ENCODE measurements at regions not wholly inside any gene's neighbourhood (a gene's known extent, or its start where the extent isn't known, plus 50 kb on each side); places are given as distances from the start of the nearest gene placed in this dataset.

DNA sequence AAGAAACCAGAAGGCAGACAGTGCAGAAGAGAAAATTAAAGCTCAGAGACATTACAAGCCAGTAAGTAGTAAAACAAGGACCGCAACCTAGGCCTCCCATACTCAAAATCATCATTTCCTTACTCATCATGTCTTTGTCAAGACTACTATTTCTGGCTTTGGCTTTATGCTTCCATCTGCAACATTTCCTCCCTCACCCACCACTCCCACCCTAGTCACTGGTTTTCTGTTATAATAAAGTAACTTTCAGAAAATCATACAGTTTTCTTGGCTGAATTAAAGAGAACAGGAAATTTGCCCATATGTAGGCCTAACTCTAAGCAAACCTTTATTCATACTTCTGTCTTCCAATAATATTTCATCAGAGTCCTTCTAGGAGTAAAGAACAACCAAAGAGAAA, 247.6 kb upstream of the RORA start:
- H4K8ac ChIP-seq (replicated peaks; ENCODE audit: insufficient read length, low read depth, low read length): no peak overlapping the region
- H3K9ac ChIP-seq (ENCODE audit: extremely low read depth, insufficient read length, low read length): no peak overlapping the region
- H4K91ac ChIP-seq (ENCODE audit: insufficient read length, low read depth, low read length): no peak overlapping the region
- DNase-seq: no peak
- H3K4me1 ChIP-seq (ENCODE audit: insufficient read depth, low read length): no peaks in the 10 kb centered on the region
- H3K56ac ChIP-seq (ENCODE audit: insufficient read length, low read depth, low read length): no peak overlapping the region
- no peak overlapping the region for H2BK12ac ChIP-seq (ENCODE audit: insufficient read length, low read depth, low read length)
- no peak overlapping the region for H2AK5ac ChIP-seq (ENCODE audit: insufficient read length, low read length)
- no peak overlapping the region for H3T11ph ChIP-seq (ENCODE audit: low read length)
- H3K79me2 ChIP-seq (ENCODE audit: insufficient read depth, low read length): no peaks in the 10 kb centered on the region
- H2BK15ac ChIP-seq (ENCODE audit: low read depth, low read length): no peak overlapping the region
- H3K23me2 ChIP-seq (ENCODE audit: insufficient read length, low read depth, low read length, poor library complexity, severe bottlenecking): no peaks in the 10 kb centered on the region
- H3K27me3 Mint-ChIP-seq (ENCODE audit: low read depth): peaks cover under 1% of the 10 kb centered on the region; the same call in 1 of the 2 replicates
- H3K27me3 ChIP-seq (ENCODE audit: insufficient read depth, low read length): no peaks in the 10 kb centered on the region
- no peak overlapping the region for H2BK120ac ChIP-seq (ENCODE audit: low read depth, low read length, poor library complexity, severe bottlenecking)
- no peaks in the 10 kb centered on the region for H3K9me3 ChIP-seq (ENCODE audit: control insufficient read depth, low read depth, low read length)
- no peak overlapping the region for H2BK20ac ChIP-seq (ENCODE audit: low read depth, low read length, poor library complexity, severe bottlenecking)
- peaks cover 0 to 6% of the 10 kb centered on the region in 2 experiments; a peak in 1 of 4 replicates for H3K4me1 Mint-ChIP-seq
- no peaks in the 10 kb centered on the region for H3K79me1 ChIP-seq (ENCODE audit: insufficient read depth, low read depth, low read length, poor library complexity, severe bottlenecking)
- no peak overlapping the region for H4K5ac ChIP-seq (ENCODE audit: insufficient read length, low read depth, low read length)
- no peak overlapping the region for H2BK5ac ChIP-seq (ENCODE audit: insufficient read length, low read length)
- no peak overlapping the region for H2AFZ ChIP-seq (ENCODE audit: low read length)
- WGBS (ENCODE audit: extremely low coverage, insufficient read length, low lambda C conversion rate): no CpG with 5 or more reads among the region's 1 CpG
- TF ChIP-seq, protein P1, sequence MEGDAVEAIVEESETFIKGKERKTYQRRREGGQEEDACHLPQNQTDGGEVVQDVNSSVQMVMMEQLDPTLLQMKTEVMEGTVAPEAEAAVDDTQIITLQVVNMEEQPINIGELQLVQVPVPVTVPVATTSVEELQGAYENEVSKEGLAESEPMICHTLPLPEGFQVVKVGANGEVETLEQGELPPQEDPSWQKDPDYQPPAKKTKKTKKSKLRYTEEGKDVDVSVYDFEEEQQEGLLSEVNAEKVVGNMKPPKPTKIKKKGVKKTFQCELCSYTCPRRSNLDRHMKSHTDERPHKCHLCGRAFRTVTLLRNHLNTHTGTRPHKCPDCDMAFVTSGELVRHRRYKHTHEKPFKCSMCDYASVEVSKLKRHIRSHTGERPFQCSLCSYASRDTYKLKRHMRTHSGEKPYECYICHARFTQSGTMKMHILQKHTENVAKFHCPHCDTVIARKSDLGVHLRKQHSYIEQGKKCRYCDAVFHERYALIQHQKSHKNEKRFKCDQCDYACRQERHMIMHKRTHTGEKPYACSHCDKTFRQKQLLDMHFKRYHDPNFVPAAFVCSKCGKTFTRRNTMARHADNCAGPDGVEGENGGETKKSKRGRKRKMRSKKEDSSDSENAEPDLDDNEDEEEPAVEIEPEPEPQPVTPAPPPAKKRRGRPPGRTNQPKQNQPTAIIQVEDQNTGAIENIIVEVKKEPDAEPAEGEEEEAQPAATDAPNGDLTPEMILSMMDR (conservative IDR thresholded peaks at IDR 0.05): no peak
- H3K36me3 Mint-ChIP-seq (ENCODE audit: insufficient read depth in 1 of 3, low read depth in 3 of 3): no peaks in the 10 kb centered on the region; a peak in 1 of 7 replicates
- no peak overlapping the region for H3K27ac Mint-ChIP-seq
- H3K18ac ChIP-seq (ENCODE audit: insufficient read length, low read depth, low read length): no peak overlapping the region
- no peak overlapping the region for H3K14ac ChIP-seq (ENCODE audit: insufficient read depth, low read length)
- H3K4me3 Mint-ChIP-seq: no peak overlapping the region
- no peak overlapping the region for H3K4me2 ChIP-seq (ENCODE audit: insufficient read depth, insufficient read length, low read length)
- H4K20me1 ChIP-seq (ENCODE audit: control insufficient read depth, insufficient read depth, insufficient read length): no peaks in the 10 kb centered on the region
- no peak overlapping the region for H3K23ac ChIP-seq (ENCODE audit: insufficient read length, low read depth, low read length)
- H3K9me3 Mint-ChIP-seq: no peaks in the 10 kb centered on the region
- H3K27ac ChIP-seq (ENCODE audit: insufficient read length, low read depth, low read length): no peak overlapping the region
- no peak overlapping the region for H3K4ac ChIP-seq (ENCODE audit: low read depth, low read length)
